KMS-11 (cell line): ENCODE measurements at regions not wholly inside any gene's neighbourhood (a gene's known extent, or its start where the extent isn't known, plus 50 kb on each side); places are given as distances from the start of the nearest gene placed in this dataset.
"Not testable (repeated sequence)": the region's sequence is repeated elsewhere in the genome, so short reads cannot be mapped to it uniquely, and the experiment has no call there.

ENCODE experiments used
- H2AFZ ChIP-seq: fragments of 200-600 bp; sonication (generic); 2 replicates; pipeline ENCODE4 v1.6.1; 2016; ENCODE audit warnings: antibody characterized with exemption, mixed run types, low read depth
- H3K27ac ChIP-seq: fragments of 200-600 bp; sonication (generic); 2 replicates; pipeline ENCODE4 v1.6.1; 2016; ENCODE audit warnings: mild to moderate bottlenecking, mixed run types
- H3K27me3 ChIP-seq: fragments of 200-600 bp; sonication (generic); 2 replicates; pipeline ENCODE4 v1.6.1; 2017; ENCODE audit warnings: mild to moderate bottlenecking, low read depth, mixed run types, moderate library complexity; ENCODE audit not compliant: insufficient read depth
- H3K36me3 ChIP-seq: fragments of 200-600 bp; sonication (generic); 2 replicates; pipeline ENCODE4 v1.6.1; 2017; ENCODE audit warnings: mild to moderate bottlenecking, mixed run types; ENCODE audit not compliant: insufficient read depth
- H3K4me1 ChIP-seq: fragments of 200-600 bp; sonication (generic); 2 replicates; pipeline ENCODE4 v1.6.1; 2016; ENCODE audit warnings: mild to moderate bottlenecking, low read depth, mixed run types; ENCODE audit not compliant: poor library complexity, severe bottlenecking
- H3K4me2 ChIP-seq: fragments of 200-600 bp; sonication (generic); 2 replicates; pipeline ENCODE4 v1.7.0; 2016; ENCODE audit warnings: mild to moderate bottlenecking, mixed run types
- H3K4me3 ChIP-seq: fragments of 200-600 bp; sonication (generic); IDR thresholded peaks from 2 replicates; pipeline ENCODE4 v1.6.1; 2017; ENCODE audit warnings: low read depth, low read length, mixed read lengths; ENCODE audit not compliant: insufficient read depth
- H3K79me2 ChIP-seq: fragments of 200-600 bp; sonication (generic); 2 replicates; pipeline ENCODE4 v1.6.1; 2016; ENCODE audit warnings: low read depth, mixed run types; ENCODE audit not compliant: insufficient read depth
- H3K9ac ChIP-seq: fragments of 200-600 bp; sonication (generic); 2 replicates; pipeline ENCODE4 v1.6.1; 2016; ENCODE audit warnings: mild to moderate bottlenecking, mixed run types
- H4K20me1 ChIP-seq: fragments of 200-600 bp; sonication (generic); 2 replicates; pipeline ENCODE4 v1.6.1; 2016; ENCODE audit warnings: mild to moderate bottlenecking, mixed run types; ENCODE audit not compliant: insufficient read depth
- CTCF ChIP-seq: fragments of 200-600 bp; sonication (generic); conservative IDR thresholded peaks from 2 replicates; pipeline ENCODE4 v1.6.1; 2017; ENCODE audit warnings: low read depth, mild to moderate bottlenecking, antibody characterized with exemption, low read length, moderate library complexity, mixed read lengths

GRCh38 chr4:103493450-103494159 lies 226.2 kb downstream of the TACR3 start:
- H3K79me2 ChIP-seq: no peaks in the 10 kb centered on the region
- no peaks in the 10 kb centered on the region for H4K20me1 ChIP-seq
- no peaks in the 10 kb centered on the region for H3K27me3 ChIP-seq
- no peak for TF ChIP-seq CTCF
- H3K36me3 ChIP-seq: no peaks in the 10 kb centered on the region
- H3K4me3 ChIP-seq: no peak overlapping the region
- H3K4me1 ChIP-seq: no peaks in the 10 kb centered on the region
- H3K4me2 ChIP-seq: no peak overlapping the region
- H3K27ac ChIP-seq: no peak overlapping the region
- no peak overlapping the region for H2AFZ ChIP-seq
- H3K9ac ChIP-seq: no peak overlapping the region

- H4K20me1 ChIP-seq, H3K4me2 ChIP-seq, H3K9ac ChIP-seq, H3K79me2 ChIP-seq, H3K36me3 ChIP-seq, H3K4me3 ChIP-seq, H2AFZ ChIP-seq, H3K27ac ChIP-seq, H3K27me3 ChIP-seq, H3K4me1 ChIP-seq: not testable (repeated sequence)
These were observed 234.5 kb downstream of the TACR3 start for GRCh38 chr4:103485296-103485695.

- Histone ChIP-seq H3K79me2 (no peaks in the 10 kb centered on the region), H3K4me2 (no peak overlapping the region), H3K4me3 (no peak overlapping the region), H3K27ac (no peak overlapping the region), H3K27me3 (no peaks in the 10 kb centered on the region), H4K20me1 (no peaks in the 10 kb centered on the region), H3K4me1 (no peaks in the 10 kb centered on the region), H2AFZ (no peak overlapping the region), H3K9ac (no peak overlapping the region), H3K36me3 (no peaks in the 10 kb centered on the region)
- no peak for TF ChIP-seq CTCF
These were observed 235.3 kb downstream of the TACR3 start for GRCh38 chr4:103484521-103484920.

GRCh38 chr4:103482893-103483292 lies 236.9 kb downstream of the TACR3 start:
- Histone ChIP-seq H3K4me2 (no peak overlapping the region), H3K4me3 (no peak overlapping the region), H3K36me3 (no peaks in the 10 kb centered on the region), H3K4me1 (no peaks in the 10 kb centered on the region), H3K79me2 (no peaks in the 10 kb centered on the region), H3K27me3 (no peaks in the 10 kb centered on the region), H3K27ac (no peak overlapping the region), H2AFZ (no peak overlapping the region), H3K9ac (no peak overlapping the region), H4K20me1 (no peaks in the 10 kb centered on the region)
- TF ChIP-seq CTCF: no peak

GRCh38 chr4:103482471-103482870 lies 237.3 kb downstream of the TACR3 start:
- no peak for TF ChIP-seq CTCF
- no peak overlapping the region for H3K4me3 ChIP-seq
- H2AFZ ChIP-seq: no peak overlapping the region
- no peaks in the 10 kb centered on the region for H3K79me2 ChIP-seq
- H3K4me1 ChIP-seq: no peaks in the 10 kb centered on the region
- H3K36me3 ChIP-seq: no peaks in the 10 kb centered on the region
- no peak overlapping the region for H3K27ac ChIP-seq
- H4K20me1 ChIP-seq: no peaks in the 10 kb centered on the region
- no peak overlapping the region for H3K4me2 ChIP-seq
- H3K27me3 ChIP-seq: no peaks in the 10 kb centered on the region
- H3K9ac ChIP-seq: no peak overlapping the region
